ENCODE measurements at regions not wholly inside any gene's neighbourhood (a gene's known extent, or its start where the extent isn't known, plus 50 kb on each side); places are given as distances from the start of the nearest gene placed in this dataset.

- TF ChIP-seq CHD7 (IDR thresholded peaks at IDR 0.05; ENCODE audit: insufficient replicate concordance, low read length): no peak
- TF ChIP-seq CHD1 (IDR thresholded peaks at IDR 0.05; ENCODE audit: low read depth, low read length): no peak
- TF ChIP-seq SIRT6 (IDR thresholded peaks at IDR 0.05; ENCODE audit: low read length): no peak
- no peak for TF ChIP-seq BCL11A (IDR thresholded peaks at IDR 0.05; ENCODE audit: low read depth in 2 of 2, low read length in 2 of 2)
- no peak for TF ChIP-seq CTBP2 (IDR thresholded peaks at IDR 0.05; ENCODE audit: borderline replicate concordance, insufficient read depth, insufficient read length, low read length)
- TF ChIP-seq ASH2L (IDR thresholded peaks at IDR 0.05; ENCODE audit: low read length): no peak
- TF ChIP-seq E2F6 (IDR thresholded peaks at IDR 0.05): no peak
- TF ChIP-seq CBX8 (IDR thresholded peaks at IDR 0.05; ENCODE audit: borderline replicate concordance, low read depth, low read length): no peak
- no peak for TF ChIP-seq POLR2AphosphoS5 (IDR thresholded peaks at IDR 0.05; ENCODE audit: low read depth, low read length)
- no peak for TF ChIP-seq GTF2F1 (IDR thresholded peaks at IDR 0.05; ENCODE audit: borderline replicate concordance, low read depth, low read length)
- TF ChIP-seq TCF12 (IDR thresholded peaks at IDR 0.05; ENCODE audit: low read depth, low read length): no peak
Observed at GRCh38 chr20:11331096-11331495, 586.6 kb upstream of the BTBD3 start (continued).

All from H1 (cell line).